HCT116 (cell line): ENCODE measurements at regions not wholly inside any gene's neighbourhood (a gene's known extent, or its start where the extent isn't known, plus 50 kb on each side); places are given as distances from the start of the nearest gene placed in this dataset.

Experiments used
- ATAC-seq: fragments of 200-7000 bp; cut with Tn5 transposase; 2 replicates; pipeline ENCODE4 v1.9.1; 2020; ENCODE audit warnings: mild to moderate bottlenecking, moderate library complexity
- BruUV-seq: library from RNA; stranded (reverse); fragments of 400-500 nt; replicated peaks from 2 replicates; lab custom pipeline; 2021; lab: Mats Ljungman, UMichigan
- CTCF ChIA-PET: fragments of 300-600 bp; sonication (Branson Sonifier 250); formaldehyde crosslinking; loops from one replicate; lab custom pipeline; 2021; ENCODE audit warnings: antibody characterized with exemption; lab: Charles Lee
- POLR2A ChIA-PET: fragments of 300-600, 350-600 bp; sonication (Branson Sonifier 250); formaldehyde crosslinking; loops from one replicate; lab custom pipeline; 2021; ENCODE audit warnings: antibody characterized with exemption; lab: Charles Lee
- RAD21 ChIA-PET, 2 experiments: fragments of 300-600 bp; sonication (Branson Sonifier 250); formaldehyde crosslinking; loops; one replicate each; lab custom pipeline; 2023; ENCODE audit warnings: low total read pairs in 2 of 2; ENCODE audit not compliant: uncharacterized antibody in 2 of 2, unreplicated experiment in 2 of 2, low non-redundant PET in 1 of 2; lab: Charles Lee
- DNase-seq: peaks from one replicate; pipeline ENCODE4 v3.0.0-alpha.2; 2010; ENCODE audit warnings: low read depth, low spot score
- H2AFZ ChIP-seq: fragments of 200-600 bp; shearing (Covaris generic), sonication (generic); 2 replicates; pipeline ENCODE4 v1.6.1; 2017; ENCODE audit warnings: low read depth, mixed run types, mixed read lengths, antibody characterized with exemption, low read length; ENCODE audit not compliant: poor library complexity, severe bottlenecking
- H3K27ac ChIP-seq: 2 replicates; pipeline ENCODE4 v1.5.1; 2012; ENCODE audit warnings: low read depth, low read length
- H3K27me3 ChIP-seq: fragments of 200-600 bp; sonication (generic); 2 replicates; pipeline ENCODE4 v1.6.1; 2016; ENCODE audit warnings: mixed run types, low read length, mixed read lengths; ENCODE audit not compliant: insufficient read depth
- H3K36me3 ChIP-seq, 2 experiments: fragments of 200-500 bp in 1 of 2; fragments of 200-600 bp in 1 of 2; sonication (Bioruptor generic) in 1 of 2; sonication (generic) in 1 of 2; 2 replicates each; pipeline versions ENCODE4 v1.5.1 to v1.6.1; 2014 to 2016; ENCODE audit warnings: low read length in 2 of 2, inconsistent platforms in 1 of 2, mixed read lengths in 1 of 2, mixed run types in 1 of 2; ENCODE audit not compliant: insufficient read depth in 2 of 2, control insufficient read depth in 1 of 2
- H3K4me1 ChIP-seq, 2 experiments: fragments of 200-600 bp in 1 of 2; sonication (generic) in 1 of 2; 2 replicates each; pipeline versions ENCODE4 v1.5.1 to v1.6.1; 2012 to 2017; ENCODE audit warnings: low read length in 2 of 2, inconsistent platforms in 1 of 2, mild to moderate bottlenecking in 1 of 2, mixed read lengths in 1 of 2, mixed run types in 1 of 2, moderate library complexity in 1 of 2; ENCODE audit not compliant: insufficient read depth in 2 of 2, control insufficient read depth in 1 of 2
- H3K4me2 ChIP-seq: fragments of 200-600 bp; sonication (generic); 2 replicates; pipeline ENCODE4 v1.6.1; 2017; ENCODE audit warnings: mixed run types, low read length, mixed read lengths
- H3K4me3 ChIP-seq, 2 experiments: fragments of 200-600 bp in 1 of 2; sonication (generic) in 1 of 2; replicated peaks in 1 of 2; 2 replicates each; pipeline ENCODE4 v1.5.1; 2011 to 2016; ENCODE audit warnings: low read length in 2 of 2, control low read depth in 1 of 2, low read depth in 1 of 2, mild to moderate bottlenecking in 1 of 2, mixed read lengths in 1 of 2, mixed run types in 1 of 2
- H3K79me2 ChIP-seq: fragments of 200-600 bp; sonication (generic); 2 replicates; pipeline ENCODE4 v1.6.1; 2017; ENCODE audit warnings: mild to moderate bottlenecking, mixed run types, low read length, moderate library complexity, mixed read lengths; ENCODE audit not compliant: insufficient read depth
- H3K9ac ChIP-seq: fragments of 200-600 bp; sonication (generic); 2 replicates; pipeline ENCODE4 v1.6.1; 2016; ENCODE audit warnings: low read length, mixed read lengths
- H3K9me2 ChIP-seq: fragments of 200-600 bp; sonication (generic), shearing (Covaris generic); 2 replicates; pipeline ENCODE4 v1.6.1; 2017; ENCODE audit warnings: mixed run types, mild to moderate bottlenecking, moderate library complexity; ENCODE audit not compliant: insufficient read depth
- H3K9me3 ChIP-seq, 2 experiments: fragments of 200-500 bp in 1 of 2; fragments of 200-600 bp in 1 of 2; sonication (Bioruptor generic) in 1 of 2; sonication (generic) in 1 of 2; 2 replicates each; pipeline ENCODE4 v1.6.1; 2014 to 2017; ENCODE audit warnings: low read length in 2 of 2, mixed read lengths in 2 of 2, inconsistent platforms in 1 of 2, low read depth in 1 of 2, mild to moderate bottlenecking in 1 of 2, mixed run types in 1 of 2, moderate library complexity in 1 of 2; ENCODE audit not compliant: control insufficient read depth in 1 of 2, insufficient read depth in 1 of 2
- H4K20me1 ChIP-seq: fragments of 200-600 bp; sonication (generic), shearing (Covaris generic); 2 replicates; pipeline ENCODE4 v1.6.1; 2017; ENCODE audit warnings: mixed run types, mild to moderate bottlenecking, moderate library complexity; ENCODE audit not compliant: insufficient read depth
- CBX3 ChIP-seq: IDR thresholded peaks from 2 replicates; pipeline ENCODE4 v1.6.1; 2012; ENCODE audit warnings: low read depth
- CEBPB ChIP-seq: IDR thresholded peaks from 2 replicates; pipeline ENCODE4 v1.6.1; 2012; ENCODE audit warnings: low read depth
- EGR1 ChIP-seq: IDR thresholded peaks from 2 replicates; pipeline ENCODE4 v1.6.1; 2012; ENCODE audit warnings: low read depth
- EZH2 ChIP-seq: fragments of 200-600 bp; sonication (generic); IDR thresholded peaks from 2 replicates; pipeline ENCODE4 v1.6.1; 2017; ENCODE audit warnings: antibody characterized with exemption, mixed run types
- FOSL1 ChIP-seq: IDR thresholded peaks from 2 replicates; pipeline ENCODE4 v1.6.1; 2012; ENCODE audit warnings: low read depth
- POLR2A ChIP-seq: IDR thresholded peaks from 2 replicates; pipeline ENCODE4 v1.7.0; 2011; ENCODE audit warnings: borderline replicate concordance; ENCODE audit not compliant: insufficient read depth, insufficient read length; ENCODE audit errors: extremely low read depth
- POLR2AphosphoS5 ChIP-seq: IDR thresholded peaks from 2 replicates; pipeline ENCODE4 v1.6.1; 2011; ENCODE audit warnings: mild to moderate bottlenecking, low read depth, low read length, moderate library complexity
- RAD21 ChIP-seq: IDR thresholded peaks from 2 replicates; pipeline ENCODE4 v1.6.1; 2012; ENCODE audit warnings: low read depth, mild to moderate bottlenecking
- SIN3A ChIP-seq: IDR thresholded peaks from 2 replicates; pipeline ENCODE4 v1.6.1; 2012; ENCODE audit warnings: low read depth
- SRF ChIP-seq: IDR thresholded peaks from 2 replicates; pipeline ENCODE4 v1.6.1; 2012; ENCODE audit warnings: low read depth
- TCF7L2 ChIP-seq: IDR thresholded peaks from 2 replicates; pipeline ENCODE4 v1.7.0; 2011; ENCODE audit warnings: borderline replicate concordance, inconsistent platforms; ENCODE audit not compliant: insufficient read depth, insufficient read length; ENCODE audit errors: extremely low read depth
- ZNF274 ChIP-seq: fragments of 200-500 bp; sonication (Bioruptor generic); IDR thresholded peaks from 2 replicates; pipeline ENCODE4 v1.6.1; 2014; ENCODE audit warnings: mild to moderate bottlenecking, low read depth, low read length, inconsistent platforms
- intact Hi-C: fragments of 100-400 bp; cut with micrococcal nuclease; formaldehyde crosslinking; loops from 2 replicates; pipeline ENCODE4 v1.10.0; 2022
- TF ChIP-seq, protein P1 (sequence below), 3 experiments: fragments of 200-600 bp in 1 of 3; sonication (generic) in 1 of 3; IDR thresholded peaks in 2 of 3; conservative IDR thresholded peaks in 1 of 3; 2 replicates each; pipeline ENCODE4 v1.5.1; 2012 to 2017; ENCODE audit warnings: low read depth in 2 of 3, low read length in 2 of 3, antibody characterized with exemption in 1 of 3, borderline replicate concordance in 1 of 3, control low read depth in 1 of 3, mild to moderate bottlenecking in 1 of 3, mixed read lengths in 1 of 3, mixed run types in 1 of 3, moderate library complexity in 1 of 3; ENCODE audit not compliant: insufficient read depth in 1 of 3
- TF ChIP-seq, protein P2 (sequence below): IDR thresholded peaks from 2 replicates; pipeline ENCODE4 v1.6.1; 2012
- TF ChIP-seq, protein P3 (sequence below): IDR thresholded peaks from 2 replicates; pipeline ENCODE4 v1.6.1; 2011; ENCODE audit warnings: mild to moderate bottlenecking, low read length, moderate library complexity; ENCODE audit not compliant: insufficient replicate concordance; ENCODE audit errors: extremely low read depth

DNA sequence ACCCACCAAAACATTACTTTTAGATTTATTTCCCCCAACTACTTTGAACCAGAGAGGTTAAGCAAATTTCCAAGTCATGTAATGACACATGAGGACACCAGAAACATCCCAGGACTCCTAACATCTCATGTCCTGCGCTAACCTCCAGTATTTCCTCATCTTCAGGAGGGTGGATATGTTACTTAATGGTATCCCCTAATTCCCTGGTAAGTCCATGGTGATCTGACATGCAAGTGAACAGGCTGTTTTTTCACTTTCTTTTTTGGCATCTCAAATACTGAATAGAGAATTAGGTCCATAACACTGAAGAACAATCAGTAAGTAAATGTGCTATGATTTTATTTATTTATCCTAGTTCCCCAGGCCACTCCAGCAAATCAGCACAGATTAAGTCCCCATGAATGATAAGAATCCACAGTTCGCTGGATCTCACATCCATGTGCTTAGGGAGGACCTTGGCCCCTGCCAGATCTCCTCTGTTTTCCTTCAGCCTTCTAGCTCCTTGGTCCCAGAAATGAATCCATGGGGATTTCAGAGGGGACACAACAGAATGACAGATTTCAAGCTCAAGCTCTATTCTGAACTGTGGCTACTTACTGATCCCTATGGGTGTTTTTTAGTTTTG is 334.6 kb downstream of the CDC5L start (continued):
- TF ChIP-seq, protein P1, sequence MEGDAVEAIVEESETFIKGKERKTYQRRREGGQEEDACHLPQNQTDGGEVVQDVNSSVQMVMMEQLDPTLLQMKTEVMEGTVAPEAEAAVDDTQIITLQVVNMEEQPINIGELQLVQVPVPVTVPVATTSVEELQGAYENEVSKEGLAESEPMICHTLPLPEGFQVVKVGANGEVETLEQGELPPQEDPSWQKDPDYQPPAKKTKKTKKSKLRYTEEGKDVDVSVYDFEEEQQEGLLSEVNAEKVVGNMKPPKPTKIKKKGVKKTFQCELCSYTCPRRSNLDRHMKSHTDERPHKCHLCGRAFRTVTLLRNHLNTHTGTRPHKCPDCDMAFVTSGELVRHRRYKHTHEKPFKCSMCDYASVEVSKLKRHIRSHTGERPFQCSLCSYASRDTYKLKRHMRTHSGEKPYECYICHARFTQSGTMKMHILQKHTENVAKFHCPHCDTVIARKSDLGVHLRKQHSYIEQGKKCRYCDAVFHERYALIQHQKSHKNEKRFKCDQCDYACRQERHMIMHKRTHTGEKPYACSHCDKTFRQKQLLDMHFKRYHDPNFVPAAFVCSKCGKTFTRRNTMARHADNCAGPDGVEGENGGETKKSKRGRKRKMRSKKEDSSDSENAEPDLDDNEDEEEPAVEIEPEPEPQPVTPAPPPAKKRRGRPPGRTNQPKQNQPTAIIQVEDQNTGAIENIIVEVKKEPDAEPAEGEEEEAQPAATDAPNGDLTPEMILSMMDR (IDR thresholded peaks at IDR 0.05 in 2 of 3, conservative IDR thresholded peaks at IDR 0.05 in 1 of 3; ENCODE audit: borderline replicate concordance in 1 of 3, insufficient read depth in 1 of 3, low read depth in 2 of 3, low read length in 2 of 3) = no peak
- no peak for TF ChIP-seq TCF7L2
- no peak for TF ChIP-seq CEBPB
- TF ChIP-seq EZH2 = no peak
- TF ChIP-seq, protein P2, sequence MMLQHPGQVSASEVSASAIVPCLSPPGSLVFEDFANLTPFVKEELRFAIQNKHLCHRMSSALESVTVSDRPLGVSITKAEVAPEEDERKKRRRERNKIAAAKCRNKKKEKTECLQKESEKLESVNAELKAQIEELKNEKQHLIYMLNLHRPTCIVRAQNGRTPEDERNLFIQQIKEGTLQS = no peak
- TF ChIP-seq CBX3 = no peak
- no peak for TF ChIP-seq RAD21

DNA sequence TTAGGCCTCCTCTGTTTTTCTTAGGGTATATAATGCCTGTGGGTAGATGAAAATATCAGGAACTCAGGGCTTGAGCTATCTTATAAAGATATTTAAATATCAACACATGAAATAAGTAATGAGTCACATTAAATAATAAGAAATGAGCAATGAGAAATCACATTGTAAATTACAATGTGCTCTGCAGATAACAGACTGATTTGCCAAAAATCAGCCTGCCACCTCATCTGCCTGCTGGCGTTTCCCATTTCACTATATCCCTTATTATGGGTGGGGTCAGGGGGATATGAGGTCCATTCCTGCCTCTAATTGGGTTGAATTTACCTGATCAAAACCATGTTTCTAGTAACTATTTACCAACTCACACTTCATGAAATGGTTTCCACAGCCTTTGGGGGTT is 335.2 kb downstream of the CDC5L start:
- POLR2A ChIA-PET = no interaction called here
- BruUV-seq = no TSS peak
- H3K9me2 ChIP-seq = no peaks in the 10 kb centered on the region
- TF ChIP-seq, protein P1 (IDR thresholded peaks at IDR 0.05 in 2 of 3, conservative IDR thresholded peaks at IDR 0.05 in 1 of 3; ENCODE audit: borderline replicate concordance in 1 of 3, insufficient read depth in 1 of 3, low read depth in 2 of 3, low read length in 2 of 3) = no peak
- TF ChIP-seq CEBPB = no peak
- no peak for TF ChIP-seq POLR2AphosphoS5
- no peak for TF ChIP-seq ZNF274
- TF ChIP-seq, protein P2 = no peak
- TF ChIP-seq SRF = no peak
- TF ChIP-seq FOSL1 = no peak
- TF ChIP-seq, protein P3, sequence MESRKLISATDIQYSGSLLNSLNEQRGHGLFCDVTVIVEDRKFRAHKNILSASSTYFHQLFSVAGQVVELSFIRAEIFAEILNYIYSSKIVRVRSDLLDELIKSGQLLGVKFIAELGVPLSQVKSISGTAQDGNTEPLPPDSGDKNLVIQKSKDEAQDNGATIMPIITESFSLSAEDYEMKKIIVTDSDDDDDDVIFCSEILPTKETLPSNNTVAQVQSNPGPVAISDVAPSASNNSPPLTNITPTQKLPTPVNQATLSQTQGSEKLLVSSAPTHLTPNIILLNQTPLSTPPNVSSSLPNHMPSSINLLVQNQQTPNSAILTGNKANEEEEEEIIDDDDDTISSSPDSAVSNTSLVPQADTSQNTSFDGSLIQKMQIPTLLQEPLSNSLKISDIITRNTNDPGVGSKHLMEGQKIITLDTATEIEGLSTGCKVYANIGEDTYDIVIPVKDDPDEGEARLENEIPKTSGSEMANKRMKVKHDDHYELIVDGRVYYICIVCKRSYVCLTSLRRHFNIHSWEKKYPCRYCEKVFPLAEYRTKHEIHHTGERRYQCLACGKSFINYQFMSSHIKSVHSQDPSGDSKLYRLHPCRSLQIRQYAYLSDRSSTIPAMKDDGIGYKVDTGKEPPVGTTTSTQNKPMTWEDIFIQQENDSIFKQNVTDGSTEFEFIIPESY = no peak
- TF ChIP-seq EGR1 = no peak
- TF ChIP-seq SIN3A = no peak
- TF ChIP-seq POLR2A = no peak

More for the DNA sequence above, 335.2 kb downstream of the CDC5L start:
- CTCF ChIA-PET = no interaction called here
- H3K27me3 ChIP-seq = peaks cover 7% of the 10 kb centered on the region
- DNase-seq = no peak
- RAD21 ChIA-PET = no interaction called here
- no peaks in the 10 kb centered on the region for H3K9me3 ChIP-seq
- no peak overlapping the region for H3K4me2 ChIP-seq
- no peaks in the 10 kb centered on the region for H3K36me3 ChIP-seq
- no peak overlapping the region for H3K4me3 ChIP-seq
- no peak overlapping the region for H3K9ac ChIP-seq
- no peak for ATAC-seq
- H3K27ac ChIP-seq = no peak overlapping the region
- intact Hi-C loops = no loop called here
- H3K79me2 ChIP-seq = no peaks in the 10 kb centered on the region
- no peaks in the 10 kb centered on the region for H3K4me1 ChIP-seq
- H4K20me1 ChIP-seq = no peaks in the 10 kb centered on the region
- no peak overlapping the region for H2AFZ ChIP-seq
